GM13977 (cell line): ENCODE measurements at regions not wholly inside any gene's neighbourhood (a gene's known extent, or its start where the extent isn't known, plus 50 kb on each side); places are given as distances from the start of the nearest gene placed in this dataset.
"Not testable (repeated sequence)": the region's sequence is repeated elsewhere in the genome, so short reads cannot be mapped to it uniquely, and the experiment has no call there.

Source experiments
- DNase-seq: peaks from one replicate; pipeline ENCODE4 v3.0.0; 2012; ENCODE audit warnings: low spot score
- CTCF ChIP-seq: IDR thresholded peaks from 2 replicates; pipeline ENCODE4 v1.5.1; 2012; ENCODE audit warnings: mild to moderate bottlenecking, control low read depth; ENCODE audit not compliant: insufficient read depth; ENCODE audit errors: extremely low read depth, missing control alignments
- in situ Hi-C: fragments of 300-500 bp; cut with MboI; formaldehyde crosslinking; loops from one replicate; pipeline ENCODE4 v1.12.0; 2022; ENCODE audit warnings: low sequenced_read_pairs, low pct_unique_long_range_greater_than_20kb, mixed read lengths, inconsistent platforms; ENCODE audit not compliant: unreplicated experiment

GRCh38 chr11:97000481-97000880 lies 610.7 kb downstream of the JRKL start:
- in situ Hi-C loops: no loop called here
- no peak for TF ChIP-seq CTCF
- no peak for DNase-seq

- in situ Hi-C loops: no loop called here
- TF ChIP-seq CTCF: no peak
- DNase-seq: no peak
Observed at GRCh38 chr11:97007283-97007682, 617.5 kb downstream of the JRKL start.

- DNase-seq: no peak
- TF ChIP-seq CTCF: no peak
- in situ Hi-C loops: no loop called here
Observed at GRCh38 chr11:97009613-97010012, 619.8 kb downstream of the JRKL start.

- DNase-seq, in situ Hi-C loops: not testable (repeated sequence)
Observed at GRCh38 chr11:97010997-97011396, 621.2 kb downstream of the JRKL start.

- no peak for TF ChIP-seq CTCF
- in situ Hi-C loops: no loop called here
- DNase-seq: no peak
Observed at GRCh38 chr11:97015327-97015726, 625.5 kb downstream of the JRKL start.

- in situ Hi-C loops: no loop called here
- no peak for TF ChIP-seq CTCF
- no peak for DNase-seq
Observed at GRCh38 chr11:97019305-97019704, 629.5 kb downstream of the JRKL start.

- in situ Hi-C loops: no loop called here
Observed at GRCh38 chr11:97019754-97020153, 629.9 kb downstream of the JRKL start.

More at GRCh38 chr11:97019754-97020153, 629.9 kb downstream of the JRKL start:
- DNase-seq: no peak
- TF ChIP-seq CTCF: no peak
